Activated CD4-positive, alpha-beta T cell treated with anti-CD3 and anti-CD28 coated beads, Interleukin-2, Interleukin-4, amounts not matched to agents 100 ng/mL and 50 ng/mL, durations not matched to agents 16 hours and 8 hours (primary cell): ENCODE measurements at regions not wholly inside any gene's neighbourhood (a gene's known extent, or its start where the extent isn't known, plus 50 kb on each side); places are given as distances from the start of the nearest gene placed in this dataset.
"Not testable (repeated sequence)": the region's sequence is repeated elsewhere in the genome, so short reads cannot be mapped to it uniquely, and the experiment has no call there.

Source experiments
- DNase-seq: peaks from one replicate; pipeline ENCODE4 v3.0.0-alpha.2; 2020; ENCODE audit warnings: low spot score

DNA sequence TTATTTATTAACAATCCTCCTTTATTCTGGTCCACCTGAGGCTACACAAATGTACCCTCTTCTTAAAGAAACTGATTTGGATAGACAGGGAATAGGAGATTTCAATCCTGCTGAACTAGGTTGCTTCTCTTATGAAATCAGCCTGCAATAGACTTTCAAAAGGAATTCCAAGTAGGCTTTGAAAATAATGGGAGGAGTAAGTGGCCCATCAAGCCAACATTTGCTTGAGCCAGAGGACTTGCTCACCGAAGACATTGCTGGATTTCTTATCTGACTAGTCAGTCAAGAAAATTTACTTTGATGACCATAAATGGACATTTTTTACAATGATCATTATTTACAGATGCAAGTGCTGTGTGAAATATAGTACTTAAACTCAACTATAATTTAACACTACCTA is 82.8 kb upstream of the RASSF8 start:
- no peak for DNase-seq

DNA sequence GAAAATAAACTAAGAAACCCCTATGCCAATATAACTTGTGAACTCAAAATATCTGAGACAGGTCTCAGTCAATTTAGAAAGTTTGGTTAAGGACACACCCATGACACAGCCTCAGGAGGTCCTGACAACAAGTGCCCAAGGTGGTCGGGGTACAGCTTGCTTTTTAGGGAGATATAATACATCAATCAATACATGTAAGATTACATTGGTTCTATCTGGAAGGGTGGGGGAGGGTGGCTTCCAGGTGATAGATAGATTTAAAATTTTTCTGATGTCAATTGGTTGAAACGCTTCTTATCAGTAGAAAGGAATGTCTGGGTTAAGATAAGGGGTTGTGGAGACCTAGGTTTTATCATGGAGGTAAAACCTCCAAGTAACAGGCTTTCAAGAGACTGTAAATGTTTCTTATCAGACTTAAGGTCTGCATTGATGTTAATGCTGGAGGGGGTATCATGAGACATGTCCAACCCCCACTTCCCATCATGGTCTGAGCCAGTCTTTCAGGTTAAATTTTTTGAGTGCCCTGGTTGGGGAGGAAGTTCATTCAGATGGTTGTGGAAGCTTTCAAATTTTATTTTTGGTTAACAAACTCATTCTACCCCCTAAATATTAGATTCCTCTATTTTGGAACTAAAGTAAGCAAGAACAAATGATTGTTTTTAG is 82.0 kb upstream of the RASSF8 start:
- no peak for DNase-seq

DNA sequence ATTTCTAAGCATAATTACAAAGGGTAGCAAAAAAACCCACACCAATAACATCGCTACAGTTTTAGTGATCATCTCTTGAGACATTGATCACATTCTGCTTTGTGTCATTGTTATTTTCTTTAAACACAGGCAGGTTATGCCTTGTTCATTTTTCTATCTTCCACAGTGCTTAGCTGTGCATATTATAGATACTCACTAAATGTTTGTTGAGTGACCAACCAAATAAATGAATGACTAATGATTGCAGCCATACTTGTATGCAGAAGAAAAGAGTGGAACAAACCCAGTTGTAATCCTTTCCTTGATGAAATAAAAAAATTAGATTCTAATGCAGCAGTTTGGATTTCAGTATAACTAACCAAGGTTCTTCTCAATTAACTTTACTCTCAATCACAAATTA is 81.0 kb upstream of the RASSF8 start:
- no peak for DNase-seq

- DNase-seq, result no peak
These were observed 76.2 kb upstream of the RASSF8 start for GRCh38 chr12:25882266-25882665.

DNA sequence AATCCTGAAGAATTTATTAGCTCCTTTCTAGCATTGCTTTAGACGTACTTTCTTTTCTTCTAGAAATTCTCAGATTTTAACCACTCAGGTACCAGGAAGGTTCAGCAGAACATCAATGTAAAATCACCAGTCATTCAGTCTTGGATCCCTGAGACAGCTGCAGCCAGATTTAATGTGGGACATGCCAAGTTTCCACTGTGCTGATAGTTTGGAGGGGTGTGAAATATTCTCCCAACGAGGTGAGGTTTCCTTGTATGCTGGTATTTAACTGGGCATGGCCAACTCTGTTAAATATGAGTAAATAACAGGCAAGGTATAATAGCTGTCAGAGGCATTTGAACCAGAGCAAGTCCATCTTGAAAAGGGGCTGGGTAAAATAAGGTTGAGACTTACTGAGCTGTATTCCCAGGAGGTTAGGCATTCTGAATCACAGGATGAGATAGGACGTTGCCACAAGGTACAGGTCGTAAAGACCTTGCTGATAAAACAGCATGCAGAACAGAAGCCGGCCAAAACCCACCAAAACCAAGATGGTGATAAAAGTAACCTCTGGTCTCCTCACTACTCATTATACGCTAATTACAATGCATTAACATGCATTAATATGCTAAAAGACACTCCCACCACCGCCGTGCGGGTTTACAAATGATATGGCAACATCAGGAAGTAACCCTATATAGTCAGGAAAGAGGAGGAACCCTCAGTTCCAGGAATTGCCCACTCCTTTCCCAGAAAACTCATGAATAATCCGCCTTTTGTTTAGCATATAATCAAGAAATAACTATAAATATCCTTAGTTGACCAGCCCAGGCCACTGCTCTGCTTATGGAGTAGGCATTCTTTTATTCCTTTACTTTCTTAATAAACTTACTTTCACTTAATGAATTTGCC is 75.2 kb upstream of the RASSF8 start:
- DNase-seq, result no peak

DNA sequence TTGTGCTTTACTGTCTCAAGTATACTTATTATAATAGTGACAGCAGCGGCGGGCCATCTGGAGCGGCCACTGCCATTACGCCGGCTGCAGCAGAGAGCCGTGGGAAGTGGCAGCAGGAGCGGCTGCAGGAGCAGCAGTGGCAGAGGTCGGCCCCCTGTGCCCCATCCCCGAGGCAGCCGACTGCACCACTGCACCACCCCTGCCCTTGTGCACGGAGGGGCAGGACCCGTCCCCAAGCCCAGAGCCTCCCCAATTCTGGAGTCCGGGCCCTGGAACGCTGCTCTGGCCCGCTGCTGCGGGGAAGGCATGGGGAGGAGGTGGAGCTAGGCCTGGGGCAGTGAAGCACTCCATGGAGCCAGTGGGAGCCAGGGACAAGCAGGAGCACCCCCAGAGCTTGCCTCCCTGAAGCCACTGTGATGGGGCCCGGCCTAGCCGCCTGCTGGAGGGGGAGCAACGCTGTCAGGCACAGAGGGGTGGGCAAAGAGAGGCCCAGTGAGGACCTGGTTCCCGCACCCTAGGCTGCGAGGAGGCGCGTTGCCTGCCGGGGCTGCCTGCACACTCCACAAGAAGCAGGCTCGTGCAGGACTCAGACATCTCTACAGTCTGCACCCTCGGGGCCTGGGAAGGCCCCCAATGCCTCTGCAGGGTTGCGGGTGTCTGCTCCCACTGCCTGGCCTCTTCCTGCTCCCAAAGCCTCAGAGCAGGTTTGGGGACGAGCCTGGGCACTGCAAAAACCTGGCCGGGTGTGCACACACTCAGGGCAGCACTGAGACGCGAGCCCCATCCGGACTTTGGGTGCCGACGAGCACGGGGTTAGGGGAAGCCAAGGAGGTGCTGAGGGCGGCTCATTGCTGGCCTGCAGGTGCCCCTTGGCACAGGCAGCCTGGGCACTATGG is 74.2 kb upstream of the RASSF8 start:
- no peak for DNase-seq

DNA sequence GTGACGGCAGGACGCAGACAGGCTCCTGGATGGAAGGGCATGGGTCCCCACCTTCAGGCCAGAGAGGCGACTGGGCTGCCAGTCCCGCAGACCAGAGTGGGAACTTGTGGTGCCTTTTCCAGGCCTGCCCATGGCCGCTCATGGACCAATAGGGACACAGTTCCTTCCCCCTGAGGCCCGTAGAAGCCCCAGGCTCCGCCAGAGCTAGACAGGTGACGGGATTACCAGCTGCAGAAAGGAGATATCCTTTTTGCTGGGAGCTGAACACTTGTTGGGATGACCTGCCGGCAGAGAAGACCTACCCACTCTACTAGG is 73.6 kb upstream of the RASSF8 start:
- no peak for DNase-seq

DNA sequence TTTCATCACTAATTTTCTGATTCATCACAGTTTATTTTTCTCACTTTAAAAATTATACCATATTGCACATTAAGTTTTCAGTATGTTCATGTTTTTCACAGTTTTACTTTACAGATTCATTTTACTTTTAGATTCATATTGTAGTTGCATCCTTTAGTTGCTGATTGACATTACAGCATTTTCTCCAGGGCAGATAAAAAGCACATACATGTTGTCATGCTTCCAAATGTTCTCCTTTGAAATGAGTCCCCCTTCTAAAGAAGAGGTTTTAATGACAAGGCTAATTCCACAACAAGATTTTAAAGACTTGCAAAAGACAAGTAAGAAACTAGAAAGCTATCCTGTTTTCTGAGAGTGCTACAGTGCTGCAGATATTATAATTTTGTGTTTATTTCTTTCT is 72.1 kb upstream of the RASSF8 start:
- no peak for DNase-seq

- no peak for DNase-seq
These were observed 71.1 kb upstream of the RASSF8 start for GRCh38 chr12:25887367-25887766.

DNA sequence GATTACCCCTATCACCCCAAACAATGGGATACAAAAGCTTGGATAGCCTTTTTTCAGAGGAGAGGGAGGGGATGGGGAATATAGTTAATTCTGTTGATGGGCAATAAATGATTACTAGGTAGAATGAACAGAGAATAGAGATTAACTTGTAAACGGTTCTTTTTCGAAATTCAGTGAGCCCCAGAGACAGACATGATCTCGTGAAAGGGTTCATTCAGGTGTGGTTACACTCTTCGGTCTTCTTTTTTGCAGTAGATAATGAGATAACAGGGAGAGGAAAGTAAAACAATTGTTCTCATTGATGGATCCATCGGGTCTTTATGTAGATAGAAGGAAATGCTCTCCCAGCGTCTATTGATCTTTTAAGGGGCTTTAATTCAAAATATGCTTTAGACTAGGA is 69.3 kb upstream of the RASSF8 start:
- no peak for DNase-seq

DNA sequence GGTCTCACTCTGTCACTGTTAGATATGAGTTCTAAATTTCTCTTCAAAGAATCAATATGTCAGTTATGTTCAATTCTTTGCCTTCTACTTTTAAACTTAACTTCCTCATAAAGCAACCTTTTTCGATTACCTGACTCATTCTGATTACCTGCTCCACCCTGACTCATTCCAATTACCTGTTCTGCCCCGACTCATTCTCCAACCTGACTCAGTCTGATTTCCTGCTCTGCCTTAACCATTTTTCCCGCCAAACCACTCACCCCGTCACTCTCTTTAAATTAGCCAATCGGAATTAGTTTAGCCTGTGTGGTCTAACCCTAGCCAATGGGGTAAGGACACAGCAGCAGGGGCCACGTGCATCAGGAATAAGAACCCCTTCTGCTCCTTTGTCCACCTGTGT is 67.4 kb upstream of the RASSF8 start:
- DNase-seq, result not testable (repeated sequence)

- no peak for DNase-seq
These were observed 63.7 kb upstream of the RASSF8 start for GRCh38 chr12:25894759-25895158.

DNA sequence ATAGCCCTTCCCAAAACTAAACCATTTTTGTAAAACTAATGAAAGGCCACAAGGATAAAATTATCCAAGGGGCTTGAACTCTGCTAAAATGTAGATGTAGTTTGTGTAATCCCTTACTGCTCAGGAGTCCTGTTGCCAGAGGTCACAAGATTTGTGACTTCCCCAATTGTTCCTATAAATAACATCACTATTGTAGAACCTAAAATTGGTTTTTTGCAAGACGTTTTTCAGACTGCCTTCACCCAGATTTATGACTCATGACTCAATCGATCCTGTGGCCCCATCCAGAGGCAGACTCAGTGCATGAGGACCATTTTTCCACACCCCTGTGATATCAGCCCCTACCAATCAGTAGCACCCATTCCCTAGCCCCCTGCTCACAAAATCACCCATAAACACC is 61.5 kb upstream of the RASSF8 start:
- DNase-seq, result no peak

- DNase-seq, result no peak
These were observed 54.8 kb upstream of the RASSF8 start for GRCh38 chr12:25903603-25904245.

GRCh38 chr12:25904442-25904841 is 54.0 kb upstream of the RASSF8 start:
- DNase-seq, result no peak

GRCh38 chr12:25906651-25907340 is 51.7 kb upstream of the RASSF8 start:
- DNase-seq, result no peak
